HCT116 (cell line): ENCODE measurements at regions not wholly inside any gene's neighbourhood (a gene's known extent, or its start where the extent isn't known, plus 50 kb on each side); places are given as distances from the start of the nearest gene placed in this dataset.

Experiments used
- CEBPB ChIP-seq: IDR thresholded peaks from 2 replicates; pipeline ENCODE4 v1.6.1; 2012; ENCODE audit warnings: low read depth
- EGR1 ChIP-seq: IDR thresholded peaks from 2 replicates; pipeline ENCODE4 v1.6.1; 2012; ENCODE audit warnings: low read depth
- EZH2 ChIP-seq: fragments of 200-600 bp; sonication (generic); IDR thresholded peaks from 2 replicates; pipeline ENCODE4 v1.6.1; 2017; ENCODE audit warnings: antibody characterized with exemption, mixed run types
- EZH2phosphoT487 ChIP-seq: fragments of 200-600 bp; IDR thresholded peaks from 2 replicates; pipeline ENCODE4 v1.6.1; 2018; ENCODE audit warnings: antibody characterized with exemption, borderline replicate concordance
- POLR2A ChIP-seq: IDR thresholded peaks from 2 replicates; pipeline ENCODE4 v1.7.0; 2011; ENCODE audit warnings: borderline replicate concordance; ENCODE audit not compliant: insufficient read depth, insufficient read length; ENCODE audit errors: extremely low read depth
- POLR2AphosphoS5 ChIP-seq: IDR thresholded peaks from 2 replicates; pipeline ENCODE4 v1.6.1; 2011; ENCODE audit warnings: mild to moderate bottlenecking, low read depth, low read length, moderate library complexity
- SIN3A ChIP-seq: IDR thresholded peaks from 2 replicates; pipeline ENCODE4 v1.6.1; 2012; ENCODE audit warnings: low read depth
- SRF ChIP-seq: IDR thresholded peaks from 2 replicates; pipeline ENCODE4 v1.6.1; 2012; ENCODE audit warnings: low read depth
- TCF7L2 ChIP-seq: IDR thresholded peaks from 2 replicates; pipeline ENCODE4 v1.7.0; 2011; ENCODE audit warnings: borderline replicate concordance, inconsistent platforms; ENCODE audit not compliant: insufficient read depth, insufficient read length; ENCODE audit errors: extremely low read depth
- TF ChIP-seq, protein P1 (sequence below): IDR thresholded peaks from 2 replicates; pipeline ENCODE4 v1.6.1; 2012
- TF ChIP-seq, protein P2 (sequence below), 3 experiments: fragments of 200-600 bp in 1 of 3; sonication (generic) in 1 of 3; IDR thresholded peaks in 2 of 3; conservative IDR thresholded peaks in 1 of 3; 2 replicates each; pipeline ENCODE4 v1.5.1; 2012 to 2017; ENCODE audit warnings: low read depth in 2 of 3, low read length in 2 of 3, antibody characterized with exemption in 1 of 3, borderline replicate concordance in 1 of 3, control low read depth in 1 of 3, mild to moderate bottlenecking in 1 of 3, mixed read lengths in 1 of 3, mixed run types in 1 of 3, moderate library complexity in 1 of 3; ENCODE audit not compliant: insufficient read depth in 1 of 3
- TF ChIP-seq, protein P3 (sequence below): IDR thresholded peaks from 2 replicates; pipeline ENCODE4 v1.6.1; 2011; ENCODE audit warnings: mild to moderate bottlenecking, low read length, moderate library complexity; ENCODE audit not compliant: insufficient replicate concordance; ENCODE audit errors: extremely low read depth

DNA sequence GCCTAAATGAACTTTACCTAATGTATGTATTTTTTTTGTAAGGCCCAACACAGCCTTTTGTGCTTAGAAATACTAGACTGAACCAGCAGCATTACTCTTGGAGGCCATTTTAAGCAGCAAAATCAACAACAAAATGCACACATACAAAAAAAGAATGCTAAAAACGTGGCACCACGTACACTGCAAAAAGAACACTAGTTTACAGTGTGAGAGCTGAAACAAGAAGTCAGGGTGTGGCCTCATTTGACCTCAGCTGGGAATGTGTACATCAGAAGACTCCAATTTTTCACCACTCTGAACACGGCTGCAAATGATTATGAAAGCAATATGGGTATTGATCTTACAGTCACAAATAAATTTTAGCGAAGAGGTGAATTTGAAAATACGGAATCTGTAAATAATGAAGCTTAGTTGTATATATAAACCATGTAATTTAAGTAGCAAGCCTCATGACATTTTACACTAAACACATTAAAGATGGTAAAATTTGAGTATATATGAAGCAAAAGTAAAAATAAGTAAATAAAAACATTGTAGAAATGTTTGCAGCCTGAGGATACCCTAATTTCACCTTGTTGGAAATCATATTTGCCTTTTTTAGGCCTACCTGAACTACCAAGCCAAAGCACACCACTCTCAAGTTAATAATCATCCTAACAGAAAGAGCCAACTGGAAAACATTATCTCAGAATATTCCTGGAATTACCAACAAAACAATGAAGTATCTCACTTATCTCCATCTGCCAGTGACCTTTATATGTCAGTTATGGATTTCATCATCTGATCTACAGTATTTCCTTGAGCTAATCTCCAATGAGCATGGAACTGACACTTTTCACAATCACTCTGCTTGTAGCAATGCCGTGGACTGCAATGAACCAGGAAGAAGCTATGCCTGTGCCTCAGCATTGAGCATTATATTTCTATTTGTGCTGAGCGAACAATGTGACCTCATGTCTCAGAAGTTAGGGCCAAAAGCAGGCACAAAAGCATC lies 319.5 kb upstream of the FAT3 start:
- TF ChIP-seq EGR1: no peak
- TF ChIP-seq, protein P1, sequence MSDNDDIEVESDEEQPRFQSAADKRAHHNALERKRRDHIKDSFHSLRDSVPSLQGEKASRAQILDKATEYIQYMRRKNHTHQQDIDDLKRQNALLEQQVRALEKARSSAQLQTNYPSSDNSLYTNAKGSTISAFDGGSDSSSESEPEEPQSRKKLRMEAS: no peak
- TF ChIP-seq, protein P2, sequence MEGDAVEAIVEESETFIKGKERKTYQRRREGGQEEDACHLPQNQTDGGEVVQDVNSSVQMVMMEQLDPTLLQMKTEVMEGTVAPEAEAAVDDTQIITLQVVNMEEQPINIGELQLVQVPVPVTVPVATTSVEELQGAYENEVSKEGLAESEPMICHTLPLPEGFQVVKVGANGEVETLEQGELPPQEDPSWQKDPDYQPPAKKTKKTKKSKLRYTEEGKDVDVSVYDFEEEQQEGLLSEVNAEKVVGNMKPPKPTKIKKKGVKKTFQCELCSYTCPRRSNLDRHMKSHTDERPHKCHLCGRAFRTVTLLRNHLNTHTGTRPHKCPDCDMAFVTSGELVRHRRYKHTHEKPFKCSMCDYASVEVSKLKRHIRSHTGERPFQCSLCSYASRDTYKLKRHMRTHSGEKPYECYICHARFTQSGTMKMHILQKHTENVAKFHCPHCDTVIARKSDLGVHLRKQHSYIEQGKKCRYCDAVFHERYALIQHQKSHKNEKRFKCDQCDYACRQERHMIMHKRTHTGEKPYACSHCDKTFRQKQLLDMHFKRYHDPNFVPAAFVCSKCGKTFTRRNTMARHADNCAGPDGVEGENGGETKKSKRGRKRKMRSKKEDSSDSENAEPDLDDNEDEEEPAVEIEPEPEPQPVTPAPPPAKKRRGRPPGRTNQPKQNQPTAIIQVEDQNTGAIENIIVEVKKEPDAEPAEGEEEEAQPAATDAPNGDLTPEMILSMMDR (IDR thresholded peaks at IDR 0.05 in 2 of 3, conservative IDR thresholded peaks at IDR 0.05 in 1 of 3; ENCODE audit: borderline replicate concordance in 1 of 3, insufficient read depth in 1 of 3, low read depth in 2 of 3, low read length in 2 of 3): no peak
- no peak for TF ChIP-seq CEBPB
- TF ChIP-seq POLR2AphosphoS5: no peak
- TF ChIP-seq TCF7L2: no peak
- no peak for TF ChIP-seq SRF
- TF ChIP-seq EZH2: no peak
- no peak for TF ChIP-seq EZH2phosphoT487
- no peak for TF ChIP-seq SIN3A
- TF ChIP-seq, protein P3, sequence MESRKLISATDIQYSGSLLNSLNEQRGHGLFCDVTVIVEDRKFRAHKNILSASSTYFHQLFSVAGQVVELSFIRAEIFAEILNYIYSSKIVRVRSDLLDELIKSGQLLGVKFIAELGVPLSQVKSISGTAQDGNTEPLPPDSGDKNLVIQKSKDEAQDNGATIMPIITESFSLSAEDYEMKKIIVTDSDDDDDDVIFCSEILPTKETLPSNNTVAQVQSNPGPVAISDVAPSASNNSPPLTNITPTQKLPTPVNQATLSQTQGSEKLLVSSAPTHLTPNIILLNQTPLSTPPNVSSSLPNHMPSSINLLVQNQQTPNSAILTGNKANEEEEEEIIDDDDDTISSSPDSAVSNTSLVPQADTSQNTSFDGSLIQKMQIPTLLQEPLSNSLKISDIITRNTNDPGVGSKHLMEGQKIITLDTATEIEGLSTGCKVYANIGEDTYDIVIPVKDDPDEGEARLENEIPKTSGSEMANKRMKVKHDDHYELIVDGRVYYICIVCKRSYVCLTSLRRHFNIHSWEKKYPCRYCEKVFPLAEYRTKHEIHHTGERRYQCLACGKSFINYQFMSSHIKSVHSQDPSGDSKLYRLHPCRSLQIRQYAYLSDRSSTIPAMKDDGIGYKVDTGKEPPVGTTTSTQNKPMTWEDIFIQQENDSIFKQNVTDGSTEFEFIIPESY: no peak
- TF ChIP-seq POLR2A: no peak
